Mesenchymal stem cell (in vitro differentiated cells and primary cell): ENCODE measurements at regions not wholly inside any gene's neighbourhood (a gene's known extent, or its start where the extent isn't known, plus 50 kb on each side); places are given as distances from the start of the nearest gene placed in this dataset.
A peak's percentile ranks its signal among the peaks of the same experiment; 100 is the strongest.

ENCODE experiments used
- DNase-seq: peaks from one replicate; pipeline ENCODE4 v3.0.0-alpha.2; 2013
- H2AFZ ChIP-seq: one replicate; pipeline ENCODE4 v1.6.1; 2013; ENCODE audit warnings: low read depth, mild to moderate bottlenecking, control low read depth, inconsistent platforms, low read length, moderate library complexity
- H2AK5ac ChIP-seq: 2 replicates; pipeline ENCODE4 v1.6.1; 2013; ENCODE audit warnings: low read length, moderate library complexity, mild to moderate bottlenecking, inconsistent platforms; ENCODE audit not compliant: severe bottlenecking
- H2BK120ac ChIP-seq: one replicate; pipeline ENCODE4 v1.6.1; 2013; ENCODE audit warnings: low read depth, mild to moderate bottlenecking, inconsistent platforms, low read length, moderate library complexity
- H2BK12ac ChIP-seq, 2 experiments: one replicate each; pipeline ENCODE4 v1.6.1; 2013; ENCODE audit warnings: inconsistent platforms in 2 of 2, low read length in 2 of 2, mild to moderate bottlenecking in 2 of 2, moderate library complexity in 2 of 2, control low read depth in 1 of 2
- H2BK15ac ChIP-seq: one replicate; pipeline ENCODE4 v1.6.1; 2013; ENCODE audit warnings: mild to moderate bottlenecking, low read depth, inconsistent platforms; ENCODE audit not compliant: poor library complexity, severe bottlenecking
- H2BK5ac ChIP-seq: 2 replicates; pipeline ENCODE4 v1.6.1; 2013; ENCODE audit warnings: low read depth, mild to moderate bottlenecking, low read length, control low read depth, inconsistent platforms; ENCODE audit not compliant: poor library complexity, severe bottlenecking
- H3K14ac ChIP-seq, 2 experiments: one replicate each; pipeline ENCODE4 v1.6.1; 2013; ENCODE audit warnings: inconsistent platforms in 2 of 2, low read length in 2 of 2, control low read depth in 1 of 2, mild to moderate bottlenecking in 1 of 2, moderate library complexity in 1 of 2
- H3K18ac ChIP-seq, 2 experiments: one replicate each; pipeline ENCODE4 v1.6.1; 2013; ENCODE audit warnings: inconsistent platforms in 2 of 2, low read length in 2 of 2, control low read depth in 1 of 2, low read depth in 1 of 2, mild to moderate bottlenecking in 1 of 2
- H3K23ac ChIP-seq, 2 experiments: one replicate each; pipeline ENCODE4 v1.6.1; 2013; ENCODE audit warnings: inconsistent platforms in 2 of 2, low read length in 2 of 2, mild to moderate bottlenecking in 2 of 2, moderate library complexity in 2 of 2, control low read depth in 1 of 2
- H3K27ac ChIP-seq: 2 replicates; pipeline ENCODE4 v1.5.1; 2013; ENCODE audit warnings: mild to moderate bottlenecking, moderate library complexity, low read length, control low read depth, inconsistent platforms; ENCODE audit not compliant: poor library complexity, severe bottlenecking
- H3K27me3 ChIP-seq, 2 experiments: 2 replicates each; pipeline versions ENCODE4 v1.6.1 to v1.7.0; 2013; ENCODE audit warnings: low read length in 2 of 2, mild to moderate bottlenecking in 2 of 2, moderate library complexity in 2 of 2, control low read depth in 1 of 2, inconsistent platforms in 1 of 2; ENCODE audit not compliant: control insufficient read depth in 1 of 2, insufficient read depth in 1 of 2
- H3K36me3 ChIP-seq, 2 experiments: 2 replicates each; pipeline versions ENCODE4 v1.6.1 to v1.7.0; 2013; ENCODE audit warnings: low read length in 2 of 2, control low read depth in 1 of 2, inconsistent platforms in 1 of 2, low read depth in 1 of 2, mild to moderate bottlenecking in 1 of 2; ENCODE audit not compliant: insufficient read depth in 2 of 2, control insufficient read depth in 1 of 2
- H3K4ac ChIP-seq, 2 experiments: one replicate each; pipeline ENCODE4 v1.6.1; 2013; ENCODE audit warnings: inconsistent platforms in 2 of 2, low read length in 2 of 2, mild to moderate bottlenecking in 2 of 2, moderate library complexity in 2 of 2, control low read depth in 1 of 2, low read depth in 1 of 2
- H3K4me1 ChIP-seq: 2 replicates; pipeline ENCODE4 v1.6.1; 2013; ENCODE audit warnings: low read depth, low read length, control low read depth; ENCODE audit not compliant: control insufficient read depth, insufficient read depth
- H3K4me2 ChIP-seq: 2 replicates; pipeline ENCODE4 v1.6.1; 2013; ENCODE audit warnings: low read length, mild to moderate bottlenecking, inconsistent platforms; ENCODE audit not compliant: poor library complexity, severe bottlenecking
- H3K4me3 ChIP-seq, 2 experiments: 2 replicates each; pipeline versions ENCODE4 v1.5.1 to v1.7.0; 2013; ENCODE audit warnings: low read length in 2 of 2, mild to moderate bottlenecking in 2 of 2, control low read depth in 1 of 2, low read depth in 1 of 2; ENCODE audit not compliant: insufficient read depth in 1 of 2
- H3K79me1 ChIP-seq: replicated peaks from 2 replicates; pipeline ENCODE4 v1.6.1; 2013; ENCODE audit warnings: mild to moderate bottlenecking, control low read depth, low read length, inconsistent platforms; ENCODE audit not compliant: poor library complexity, severe bottlenecking
- H3K9ac ChIP-seq: 2 replicates; pipeline ENCODE4 v1.7.0; 2013; ENCODE audit warnings: mild to moderate bottlenecking, low read length, moderate library complexity
- H3K9me3 ChIP-seq: 2 replicates; pipeline ENCODE4 v1.7.0; 2013; ENCODE audit warnings: mild to moderate bottlenecking, low read length; ENCODE audit not compliant: control insufficient read depth
- H4K8ac ChIP-seq: one replicate; pipeline ENCODE4 v1.6.1; 2013; ENCODE audit warnings: inconsistent platforms, mild to moderate bottlenecking, low read length, moderate library complexity
- H4K91ac ChIP-seq: one replicate; pipeline ENCODE4 v1.6.1; 2013; ENCODE audit warnings: mild to moderate bottlenecking, low read length, inconsistent platforms
- whole genome bisulfite sequencing: methylation state at CpG from one replicate; pipeline ENCODE4 v1.1.7; 2013; ENCODE audit warnings: mixed read lengths; 5-methylcytosine and 5-hydroxymethylcytosine counted together

DNA sequence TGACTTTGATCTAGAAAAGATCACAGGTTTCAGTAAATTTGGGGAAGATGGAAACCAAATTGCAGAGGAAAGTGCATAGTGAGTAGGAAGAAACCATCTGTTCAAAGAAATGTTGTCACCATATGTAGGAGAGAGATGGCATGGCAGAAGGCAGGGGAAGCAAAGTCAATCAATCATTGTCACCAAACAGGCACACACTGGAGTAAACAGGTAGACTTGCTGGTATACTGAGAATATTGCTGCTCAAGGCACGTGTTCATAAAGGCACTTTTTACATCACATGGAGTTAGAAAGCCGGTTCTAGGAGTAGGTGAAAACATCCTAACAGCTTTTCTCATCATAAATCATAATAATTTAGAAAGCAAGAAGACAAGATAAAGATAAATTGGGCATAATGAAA is 550.5 kb upstream of the FAT1 start:
- H4K8ac ChIP-seq = no peak overlapping the region
- no peak overlapping the region for H2AK5ac ChIP-seq
- DNase-seq = no peak
- peak overlapping the region in 1 of 2 experiments; percentile 2 for H3K18ac ChIP-seq
- no peak overlapping the region for H4K91ac ChIP-seq
- no peak overlapping the region for H3K27ac ChIP-seq
- H3K79me1 ChIP-seq = no peaks in the 10 kb centered on the region
- H3K4me1 ChIP-seq = no peaks in the 10 kb centered on the region
- H2AFZ ChIP-seq = no peak overlapping the region
- H3K14ac ChIP-seq = no peak overlapping the region
- no peak overlapping the region for H3K9ac ChIP-seq
- H3K4ac ChIP-seq = no peak overlapping the region
- no peak overlapping the region for H3K23ac ChIP-seq
- H3K4me2 ChIP-seq = no peak overlapping the region
- no peak overlapping the region for H3K4me3 ChIP-seq
- H3K9me3 ChIP-seq = no peaks in the 10 kb centered on the region
- no peak overlapping the region for H2BK12ac ChIP-seq
- H2BK5ac ChIP-seq = no peak overlapping the region
- H2BK120ac ChIP-seq = no peak overlapping the region
- H3K27me3 ChIP-seq = no peaks in the 10 kb centered on the region
- no peaks in the 10 kb centered on the region for H3K36me3 ChIP-seq
- WGBS = 100% methylated on average over 1 of the region's 2 CpGs
- no peak overlapping the region for H2BK15ac ChIP-seq

DNA sequence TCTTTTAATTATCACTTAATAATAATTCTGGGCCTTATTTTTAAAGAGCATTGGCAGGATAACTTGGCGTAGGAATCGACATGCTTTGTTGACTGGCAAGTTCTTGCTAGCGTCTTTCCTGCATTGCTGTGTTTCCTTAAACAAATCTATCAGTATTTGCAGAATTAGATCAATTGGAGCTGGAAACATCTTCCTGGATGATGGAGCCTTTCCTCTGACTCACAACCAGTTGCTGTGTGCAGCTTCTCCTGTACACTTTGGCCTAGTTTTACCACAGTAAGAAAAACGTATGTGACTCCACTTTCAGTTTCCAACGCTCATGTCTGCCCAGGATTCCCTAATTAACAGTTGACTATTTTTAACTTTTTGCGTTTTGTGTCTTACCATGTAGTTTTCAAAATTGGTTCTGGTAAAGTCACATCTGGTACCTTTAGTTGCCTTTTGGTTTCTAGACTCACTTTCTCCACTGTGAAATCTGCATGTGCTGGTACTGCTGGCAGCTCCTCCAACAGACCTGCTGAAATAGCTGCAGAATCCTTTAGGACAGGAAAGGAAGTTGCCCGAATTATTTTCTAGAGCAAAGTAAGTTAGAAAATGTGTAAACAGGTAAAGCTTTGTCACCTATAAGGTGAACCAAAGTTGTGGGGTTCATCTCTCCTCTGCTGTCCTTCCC is 553.2 kb upstream of the FAT1 start:
- Histone ChIP-seq H3K23ac (no peak overlapping the region), H2BK5ac (no peak overlapping the region)
- WGBS = 74% methylated on average over 6 of the region's 7 CpGs

GRCh38 chr4:187283201-187283955 is 559.7 kb upstream of the FAT1 start:
- no peaks in the 10 kb centered on the region for H3K4me1 ChIP-seq
- no peak overlapping the region for H2BK5ac ChIP-seq
- H3K23ac ChIP-seq = no peak overlapping the region
- no peak overlapping the region for H3K4me3 ChIP-seq
- DNase-seq = no peak
- no peak overlapping the region for H3K27ac ChIP-seq
- no peak overlapping the region for H2BK12ac ChIP-seq
- no peak overlapping the region for H3K4me2 ChIP-seq
- H3K14ac ChIP-seq = no peak overlapping the region
- no peak overlapping the region for H2AFZ ChIP-seq
- H4K8ac ChIP-seq = no peak overlapping the region
- H3K4ac ChIP-seq = no peak overlapping the region
- WGBS = 92% methylated on average over 6 of the region's 10 CpGs
- H3K79me1 ChIP-seq = no peaks in the 10 kb centered on the region
- no peak overlapping the region for H2AK5ac ChIP-seq
- H2BK15ac ChIP-seq = no peak overlapping the region
- peaks cover 2% of the 10 kb centered on the region for H3K9me3 ChIP-seq
- no peak overlapping the region for H2BK120ac ChIP-seq
- H3K18ac ChIP-seq = no peak overlapping the region
- no peaks in the 10 kb centered on the region for H3K27me3 ChIP-seq
- H4K91ac ChIP-seq = no peak overlapping the region
- H3K9ac ChIP-seq = peak overlapping the region; percentile 14
- H3K36me3 ChIP-seq = no peaks in the 10 kb centered on the region

More for the DNA sequence above, 553.2 kb upstream of the FAT1 start:
- Histone ChIP-seq H3K79me1 (no peaks in the 10 kb centered on the region), H2AFZ (peak overlapping the region; percentile 29), H3K9ac (peak overlapping the region; percentile 57), H3K18ac (no peak overlapping the region), H3K36me3 (no peaks in the 10 kb centered on the region), H2BK15ac (peak overlapping the region; percentile 64), H3K4me2 (no peak overlapping the region), H4K91ac (no peak overlapping the region), H3K4me3 (peak overlapping the region in 1 of 2 experiments; percentile 45), H3K4me1 (no peaks in the 10 kb centered on the region), H3K27me3 (no peaks in the 10 kb centered on the region), H2AK5ac (no peak overlapping the region), H4K8ac (peak overlapping the region; percentile 65), H2BK12ac (no peak overlapping the region), H3K14ac (no peak overlapping the region), H3K4ac (no peak overlapping the region), H3K27ac (no peak overlapping the region), H2BK120ac (no peak overlapping the region), H3K9me3 (peaks cover 2% of the 10 kb centered on the region)
- peak; percentile 64 for DNase-seq

GRCh38 chr4:187286525-187286924 is 562.9 kb upstream of the FAT1 start:
- H3K4me3 ChIP-seq = no peak overlapping the region
- no peak overlapping the region for H2AFZ ChIP-seq
- 19% methylated on average over 4 of the region's 6 CpGs for WGBS
- H3K9ac ChIP-seq = no peak overlapping the region
- H3K23ac ChIP-seq = no peak overlapping the region
- no peak overlapping the region for H2BK120ac ChIP-seq
- peak overlapping the region in 1 of 2 experiments; percentile 12 for H2BK12ac ChIP-seq
- H2BK5ac ChIP-seq = no peak overlapping the region
- peak overlapping the region; percentile 1 to 17 for H3K18ac ChIP-seq
- no peak overlapping the region for H2AK5ac ChIP-seq
- peak overlapping the region in 1 of 2 experiments; percentile 78 for H3K4ac ChIP-seq
- H3K79me1 ChIP-seq = no peaks in the 10 kb centered on the region
- peaks cover 2% of the 10 kb centered on the region for H3K4me1 ChIP-seq
- no peak overlapping the region for H2BK15ac ChIP-seq
- H3K9me3 ChIP-seq = no peaks in the 10 kb centered on the region
- no peak overlapping the region for H3K27ac ChIP-seq
- no peak overlapping the region for H3K14ac ChIP-seq
- peak; percentile 61 for DNase-seq
- H3K4me2 ChIP-seq = no peak overlapping the region
- H4K8ac ChIP-seq = no peak overlapping the region
- H4K91ac ChIP-seq = no peak overlapping the region
- H3K36me3 ChIP-seq = no peaks in the 10 kb centered on the region
- H3K27me3 ChIP-seq = no peaks in the 10 kb centered on the region
